GM18861 (cell line): ENCODE measurements at regions not wholly inside any gene's neighbourhood (a gene's known extent, or its start where the extent isn't known, plus 50 kb on each side); places are given as distances from the start of the nearest gene placed in this dataset.
"Not testable (repeated sequence)": the region's sequence is repeated elsewhere in the genome, so short reads cannot be mapped to it uniquely, and the experiment has no call there.

Experiments
- ATAC-seq: cut with Tn5 transposase; IDR thresholded peaks from one replicate; pipeline ENCODE4 v1.9.1; 2021; ENCODE audit not compliant: unreplicated experiment

DNA sequence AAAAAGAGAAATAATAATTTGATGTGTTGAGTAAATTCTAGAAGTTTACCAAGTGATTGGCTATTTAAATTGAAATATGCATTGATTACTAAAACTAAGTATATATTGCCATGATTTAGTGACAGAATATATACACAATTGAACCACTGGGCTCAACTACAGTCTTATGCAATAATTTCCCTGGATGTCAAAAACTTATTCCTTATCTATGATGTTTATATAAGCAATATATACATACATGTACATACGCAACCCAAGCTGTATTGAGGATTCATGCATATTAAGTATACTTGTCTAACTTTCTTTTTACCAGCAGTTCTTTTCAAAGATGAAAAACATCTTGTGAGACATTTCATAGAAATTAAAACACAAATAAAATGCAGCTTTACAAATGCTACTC, 165.8 kb downstream of the ZIC4 start:
- no peak for ATAC-seq

DNA sequence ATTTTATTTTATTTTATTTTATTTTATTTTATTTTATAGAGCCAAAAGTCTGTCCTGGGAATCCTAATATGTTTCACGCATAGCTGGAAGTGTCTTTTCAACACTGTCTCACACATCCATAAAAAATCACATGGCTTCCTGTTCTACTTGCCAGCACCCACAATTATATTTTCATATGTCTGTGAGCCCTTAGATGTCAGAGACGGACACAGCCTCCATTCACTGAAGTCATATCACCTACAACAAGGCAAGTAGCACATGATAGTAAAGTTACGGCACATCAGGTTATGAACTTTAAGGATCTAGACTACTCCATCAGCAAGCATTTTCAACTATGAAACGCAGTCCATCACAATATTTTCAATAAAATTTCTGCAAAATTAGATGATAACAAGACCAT, 168.4 kb downstream of the ZIC4 start:
- no peak for ATAC-seq

DNA sequence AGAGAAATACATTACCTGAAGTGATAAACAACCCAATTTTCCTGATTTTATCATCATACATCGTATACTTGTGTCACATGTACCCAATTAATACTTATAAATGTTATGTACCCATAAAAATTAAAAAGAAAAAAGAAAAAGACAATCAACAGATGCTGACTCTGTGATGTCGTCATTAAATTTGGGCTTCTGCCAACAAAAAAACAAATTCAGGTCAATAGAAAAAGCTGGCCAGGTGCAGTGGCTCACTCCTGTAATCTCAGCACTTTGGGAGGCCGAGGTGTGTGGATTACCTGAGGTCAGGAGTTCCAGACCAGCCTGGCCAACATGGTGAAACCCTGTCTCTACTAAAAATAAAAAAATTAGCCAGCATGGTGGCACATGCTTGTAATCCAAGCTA, 174.4 kb downstream of the ZIC4 start:
- ATAC-seq, result not testable (repeated sequence)

DNA sequence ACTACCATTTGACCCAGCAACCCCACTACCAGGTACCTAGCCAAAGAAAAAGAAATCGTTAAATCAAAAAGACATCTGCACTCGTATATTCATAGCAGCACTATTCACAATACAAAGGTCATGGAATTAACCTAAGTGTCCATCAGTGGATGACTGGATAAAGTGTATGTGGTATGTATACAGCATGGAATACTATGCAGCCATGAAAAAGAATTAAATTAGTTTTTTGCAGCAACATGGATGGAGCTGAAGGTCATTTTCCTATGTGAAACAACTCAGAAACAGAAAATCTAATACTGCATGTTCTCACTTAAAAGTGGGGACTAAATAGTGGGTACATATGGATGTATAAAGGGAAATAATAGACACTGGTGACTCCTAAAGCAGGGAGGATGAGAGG, 175.2 kb downstream of the ZIC4 start:
- no peak for ATAC-seq

DNA sequence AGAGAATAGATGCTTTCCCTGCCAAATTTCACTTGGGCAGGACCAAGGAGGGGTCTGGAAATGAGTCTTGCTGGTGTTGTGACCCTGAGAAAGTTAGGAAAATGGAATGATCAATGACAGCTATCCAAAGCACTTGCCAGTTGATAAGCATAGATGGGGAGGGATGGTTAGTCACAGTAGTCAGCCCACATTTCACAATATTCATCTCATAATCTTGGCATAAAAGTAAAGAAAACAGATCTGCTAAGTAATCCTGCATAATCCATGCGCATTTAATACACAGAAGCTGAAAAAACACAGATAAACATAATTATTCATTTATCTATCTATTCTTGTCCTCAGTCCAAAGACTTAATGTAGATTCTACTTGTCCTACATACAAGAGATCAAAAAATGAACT, 184.1 kb downstream of the ZIC4 start:
- ATAC-seq, result no peak

DNA sequence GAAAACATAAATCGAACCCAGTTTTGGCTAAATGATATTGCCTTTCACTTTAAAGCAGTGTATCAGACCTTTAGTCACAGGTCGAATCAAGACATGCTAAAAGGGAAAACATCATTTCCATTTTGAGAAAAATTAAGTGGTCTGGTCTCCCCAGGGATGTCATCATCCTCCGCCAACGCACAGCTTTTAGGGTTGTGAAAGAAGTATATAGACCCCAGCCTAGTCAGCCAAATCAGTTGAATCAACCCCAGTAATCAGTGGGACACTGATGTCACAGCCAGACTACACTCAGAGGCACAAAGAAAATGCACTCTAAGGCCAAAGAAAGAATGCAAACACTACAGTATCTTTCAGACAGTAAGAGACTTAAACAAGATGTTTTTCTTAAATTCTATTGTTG, 187.4 kb downstream of the ZIC4 start:
- ATAC-seq, result no peak

DNA sequence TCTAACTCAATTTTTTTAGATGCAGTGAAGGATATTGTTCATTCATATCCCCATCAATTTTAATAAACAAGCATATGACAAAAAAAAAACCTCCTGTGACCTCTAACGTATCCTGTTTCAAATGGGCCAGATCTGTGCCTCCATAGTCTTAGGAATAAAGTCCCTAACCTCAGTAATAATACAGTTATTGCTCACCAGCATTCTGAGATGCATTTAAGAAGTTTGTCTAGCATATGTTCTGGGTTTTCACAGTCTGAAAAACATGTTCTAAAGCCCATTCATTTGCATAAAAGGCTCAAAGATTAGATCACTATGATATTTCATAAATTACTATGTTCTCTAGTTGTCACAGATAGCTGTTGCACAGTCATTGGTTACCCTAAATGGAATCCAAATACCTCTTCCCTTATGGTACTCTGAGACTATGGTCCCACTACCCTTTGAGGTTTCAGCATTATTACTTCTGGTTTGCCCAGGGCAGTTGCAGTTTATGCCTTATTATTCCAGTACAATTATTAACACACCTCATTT, 190.1 kb downstream of the ZIC4 start:
- ATAC-seq, result no peak

DNA sequence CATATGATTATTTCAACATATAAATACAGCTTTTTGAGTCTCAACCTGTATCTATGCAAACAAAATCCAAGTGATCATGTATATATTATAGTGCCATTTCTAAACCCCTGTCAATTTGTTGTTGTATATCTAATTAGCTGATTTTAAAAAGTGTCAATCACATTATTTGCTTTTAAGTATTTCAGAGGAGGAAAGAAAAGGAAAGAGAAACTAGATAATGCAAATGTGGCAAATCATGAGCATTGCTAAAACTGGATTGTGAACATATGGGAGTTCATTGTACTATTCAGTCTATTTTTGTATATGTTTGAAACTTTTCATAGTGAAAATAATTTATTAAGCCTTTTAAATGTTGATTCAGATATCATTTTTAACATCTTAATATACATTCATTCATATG, 190.7 kb downstream of the ZIC4 start:
- ATAC-seq, result no peak

DNA sequence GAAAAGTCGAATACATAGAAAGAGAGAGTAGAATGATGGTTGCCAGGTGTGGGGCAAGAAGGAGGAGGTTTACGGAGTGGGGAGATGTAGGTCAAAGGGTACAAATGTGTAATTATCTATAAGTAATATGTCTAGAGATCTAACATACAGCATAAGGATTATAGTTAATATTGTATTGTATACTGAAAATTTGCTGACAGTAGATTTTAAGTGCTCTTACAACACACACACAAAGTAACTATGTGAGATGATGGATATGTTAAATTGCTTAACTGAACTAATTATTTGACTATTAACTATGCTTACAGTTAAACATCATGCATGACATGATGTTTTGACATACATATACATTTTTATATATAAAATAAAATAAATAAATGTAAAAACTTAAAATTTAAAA, 192.7 kb downstream of the ZIC4 start:
- ATAC-seq, result no peak

DNA sequence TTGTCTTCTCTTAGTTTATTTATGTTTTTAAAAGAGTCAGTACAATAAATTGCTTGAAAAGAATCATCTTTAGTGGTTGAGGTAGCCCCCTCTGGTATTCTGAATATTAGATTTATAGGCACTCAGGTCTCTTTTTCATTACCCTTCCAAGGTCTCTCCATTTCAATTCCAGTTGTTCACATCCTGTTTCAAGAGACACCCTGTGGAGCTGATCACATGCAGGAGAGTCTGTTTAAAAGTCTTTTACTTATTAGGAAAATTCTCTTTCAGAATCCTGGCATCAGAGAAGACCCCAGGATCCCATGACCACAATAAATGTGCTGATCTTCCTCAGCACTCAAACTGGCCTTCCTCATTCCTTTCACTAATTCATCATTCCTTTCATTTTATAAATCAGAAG, 195.7 kb downstream of the ZIC4 start:
- ATAC-seq, result no peak

DNA sequence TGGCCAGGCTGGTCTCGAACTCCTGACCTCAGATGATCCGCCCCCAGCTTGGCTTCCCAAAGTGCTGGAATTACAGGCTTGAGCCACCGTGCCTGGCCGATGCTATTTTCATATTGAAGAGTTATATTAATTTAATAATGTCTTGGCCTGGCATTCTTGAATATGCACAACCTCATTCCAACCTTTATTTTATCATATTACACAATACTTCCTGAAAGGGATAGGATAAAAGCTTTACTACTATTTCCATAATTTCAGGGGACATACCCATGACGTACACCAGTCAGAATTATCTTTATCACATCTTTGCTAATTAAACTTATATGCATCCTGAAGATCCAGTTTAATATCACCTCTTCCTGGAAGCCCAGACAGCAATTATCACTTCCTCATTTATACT, 205.3 kb downstream of the ZIC4 start:
- no peak for ATAC-seq

DNA sequence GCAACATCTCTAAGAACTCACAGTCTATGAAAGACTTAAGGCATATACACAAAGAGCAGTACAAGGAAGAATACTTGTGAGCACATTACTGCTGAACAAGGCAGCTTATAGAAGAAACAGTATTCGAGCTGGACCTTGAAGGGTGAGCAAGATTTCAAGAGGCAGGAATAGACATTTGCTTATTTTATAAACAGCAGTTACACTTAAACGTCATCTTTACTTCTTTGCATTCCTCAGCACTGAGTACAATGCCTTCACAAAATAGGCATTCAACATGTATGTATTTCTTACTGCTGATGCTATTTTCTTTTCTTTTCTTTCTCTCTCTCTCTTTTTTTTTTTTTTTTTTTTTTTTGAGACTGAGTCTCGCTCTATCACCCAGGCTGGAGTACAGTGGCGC, 205.8 kb downstream of the ZIC4 start:
- no peak for ATAC-seq

DNA sequence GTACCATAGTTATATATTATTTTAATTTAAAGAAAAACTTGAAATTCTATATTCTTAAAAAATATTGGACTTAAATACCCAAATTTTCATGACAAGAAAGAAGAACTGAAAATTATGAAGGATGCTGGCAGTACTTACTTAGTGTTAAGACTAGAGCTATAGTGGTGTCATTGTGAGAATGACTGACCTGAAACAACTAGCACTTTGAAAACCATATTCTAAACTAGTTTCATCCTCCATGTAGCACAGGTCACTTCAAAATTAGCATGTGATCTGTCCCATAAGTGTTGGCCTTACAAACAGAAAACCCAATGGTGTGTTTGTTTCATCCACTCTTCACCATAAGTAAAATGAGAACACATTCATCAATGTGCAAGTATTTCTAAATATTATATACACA, 208.6 kb downstream of the ZIC4 start:
- ATAC-seq, result no peak

DNA sequence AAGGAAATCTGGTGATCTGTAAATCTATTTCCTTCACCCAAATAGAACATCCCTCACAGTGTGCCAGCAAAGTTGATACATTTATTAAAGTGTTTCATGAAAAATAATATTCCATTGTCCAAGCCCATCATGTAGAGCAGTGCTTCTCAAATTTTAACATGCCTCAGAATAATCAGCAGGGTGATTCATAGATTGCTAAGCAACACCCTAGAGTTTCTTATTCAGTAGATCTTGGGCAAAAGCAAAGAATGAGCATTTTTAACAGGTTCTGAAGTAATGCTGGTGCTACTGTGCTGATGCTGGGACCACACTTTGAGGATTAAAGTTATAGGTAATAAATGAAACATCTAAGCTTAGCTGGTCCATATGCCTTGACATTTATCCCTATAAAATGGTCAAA, 210.5 kb downstream of the ZIC4 start:
- ATAC-seq, result no peak

DNA sequence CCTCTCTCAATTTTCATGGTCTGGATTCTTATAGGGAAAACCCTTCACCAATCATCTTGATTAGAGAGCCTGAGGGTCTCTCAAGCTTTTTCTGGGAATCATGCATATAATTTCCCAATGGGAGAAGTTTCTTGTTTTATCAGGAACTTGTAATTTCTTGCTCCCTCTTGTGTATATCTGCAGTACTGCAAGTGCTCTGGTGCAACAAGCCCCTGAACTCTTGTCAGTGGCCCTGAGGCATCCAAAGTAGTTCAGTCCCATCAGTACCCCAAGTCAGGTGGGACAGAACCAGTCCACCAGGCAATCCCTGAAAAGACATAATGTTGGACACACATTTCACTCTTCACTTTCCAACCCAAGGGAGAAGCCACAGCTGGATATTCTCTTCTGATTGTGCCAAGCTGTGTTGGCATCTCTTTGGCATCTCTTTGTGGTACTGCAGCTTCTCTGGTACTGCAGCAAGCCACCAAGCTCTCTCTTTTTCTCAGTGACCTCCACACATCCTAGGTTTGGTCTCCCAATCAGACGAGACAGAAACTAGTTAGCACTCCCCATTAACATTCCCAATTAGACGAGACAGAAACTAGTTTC, 214.5 kb downstream of the ZIC4 start:
- peak; percentile 55 for ATAC-seq

DNA sequence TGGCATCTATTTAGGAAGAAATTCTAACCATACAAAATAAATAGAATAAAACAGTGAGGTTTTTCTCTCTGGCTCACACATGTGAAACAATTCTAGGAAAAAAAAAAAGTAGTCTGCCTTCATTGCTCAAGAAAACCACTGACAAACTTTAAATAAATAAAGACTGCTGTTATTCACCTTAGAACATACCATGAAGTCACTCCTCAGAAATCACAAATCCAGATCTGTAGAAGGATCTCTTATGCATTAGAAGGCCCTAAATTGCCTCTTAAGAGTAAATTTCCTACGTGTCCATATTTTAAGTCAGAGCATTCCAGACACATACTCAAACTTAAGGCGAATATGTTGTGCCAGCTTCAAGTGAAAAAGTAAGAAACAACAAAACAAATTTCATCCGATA, 217.3 kb downstream of the ZIC4 start:
- no peak for ATAC-seq

DNA sequence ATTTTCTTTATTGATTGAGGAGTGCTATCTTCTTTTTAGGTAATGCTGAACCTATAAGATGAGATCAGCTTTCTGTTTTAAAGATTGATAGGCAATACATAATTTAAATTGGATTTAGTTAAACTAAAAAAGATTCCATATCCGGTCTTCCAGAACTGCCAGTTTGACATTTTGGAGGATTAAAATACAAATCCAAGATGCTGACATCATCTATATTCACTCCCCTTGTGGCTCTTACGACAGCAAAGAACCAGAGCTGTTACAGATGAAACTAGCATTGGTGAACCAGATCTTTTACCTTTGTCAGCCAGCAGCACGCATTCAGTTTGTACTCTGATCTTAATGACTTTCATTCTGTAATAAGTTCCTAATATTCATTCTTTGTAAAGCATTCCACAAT, 218.7 kb downstream of the ZIC4 start:
- no peak for ATAC-seq

DNA sequence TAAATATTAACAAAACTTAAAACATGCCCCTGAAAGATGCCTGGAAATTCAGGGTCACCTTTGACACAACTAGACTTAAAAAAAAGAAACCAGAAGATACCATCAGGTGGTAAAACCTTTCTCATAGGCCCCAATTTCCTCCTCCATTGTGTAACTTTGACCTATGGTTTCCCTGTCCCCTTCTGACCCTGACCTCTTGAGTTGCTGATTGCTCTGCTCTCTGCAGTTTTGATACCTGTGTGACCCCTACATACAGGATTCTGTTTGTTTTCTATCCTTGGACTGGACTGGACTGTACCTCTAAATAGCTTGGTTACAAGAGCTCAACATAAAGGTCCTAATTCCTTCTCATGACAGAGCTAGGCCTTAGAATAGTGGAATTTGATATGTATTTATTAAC, 220.6 kb downstream of the ZIC4 start:
- no peak for ATAC-seq

DNA sequence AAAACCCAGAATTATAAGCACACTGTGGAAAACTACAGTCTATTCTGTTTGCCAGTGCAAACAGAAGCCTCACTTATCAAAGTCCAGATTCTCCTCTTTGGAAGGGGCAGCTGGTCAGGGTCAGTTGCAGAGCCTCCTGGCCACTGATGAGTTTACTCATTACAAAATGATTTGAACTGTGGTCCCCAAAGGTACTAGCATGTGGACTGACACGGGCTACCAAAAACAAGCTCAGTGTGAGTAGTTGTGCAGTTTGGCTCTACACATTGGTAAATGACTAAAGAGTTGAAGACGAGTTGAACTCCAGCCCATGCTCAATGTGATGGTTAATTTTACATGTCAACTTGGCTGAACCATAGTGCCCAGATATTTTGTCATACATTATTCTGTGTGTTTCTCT, 221.5 kb downstream of the ZIC4 start:
- ATAC-seq, result no peak

DNA sequence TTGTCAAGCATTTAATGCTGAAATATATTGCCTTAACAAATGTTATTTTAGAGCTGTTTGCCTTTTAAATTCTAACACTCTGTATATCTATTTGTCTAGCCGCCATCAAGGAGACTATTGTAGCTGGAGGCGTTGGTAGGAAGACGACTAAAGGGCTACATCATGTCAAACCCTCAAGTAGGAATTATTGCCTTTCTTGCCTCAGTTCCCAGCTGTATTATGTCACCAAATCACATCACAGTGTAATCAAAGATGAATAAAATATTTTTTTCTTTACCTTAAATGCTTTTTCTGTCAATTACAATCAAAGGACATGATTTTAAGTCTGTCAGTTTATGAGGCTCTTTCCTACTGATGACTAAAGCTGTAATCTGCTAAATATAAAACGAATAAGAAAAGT, 233.1 kb downstream of the ZIC4 start:
- ATAC-seq, result no peak

DNA sequence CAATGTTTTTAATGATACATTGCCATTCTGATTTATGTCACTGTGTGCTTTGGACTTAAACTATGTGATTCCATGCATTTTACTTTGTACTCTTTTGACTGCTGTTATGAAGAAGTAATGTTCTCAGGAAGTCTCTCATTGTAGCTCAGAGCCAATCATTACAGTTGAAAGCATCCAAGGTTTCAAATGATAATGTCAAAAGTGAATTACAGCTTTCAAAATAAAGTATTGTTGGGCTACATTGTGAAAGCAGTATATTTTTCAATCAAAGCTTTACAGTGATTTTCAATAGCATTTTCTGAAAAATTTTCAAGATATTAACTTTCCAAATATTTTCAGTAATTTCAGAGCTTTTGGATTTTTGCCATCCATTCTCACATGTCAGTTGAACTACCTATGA, 243.6 kb downstream of the ZIC4 start:
- no peak for ATAC-seq

DNA sequence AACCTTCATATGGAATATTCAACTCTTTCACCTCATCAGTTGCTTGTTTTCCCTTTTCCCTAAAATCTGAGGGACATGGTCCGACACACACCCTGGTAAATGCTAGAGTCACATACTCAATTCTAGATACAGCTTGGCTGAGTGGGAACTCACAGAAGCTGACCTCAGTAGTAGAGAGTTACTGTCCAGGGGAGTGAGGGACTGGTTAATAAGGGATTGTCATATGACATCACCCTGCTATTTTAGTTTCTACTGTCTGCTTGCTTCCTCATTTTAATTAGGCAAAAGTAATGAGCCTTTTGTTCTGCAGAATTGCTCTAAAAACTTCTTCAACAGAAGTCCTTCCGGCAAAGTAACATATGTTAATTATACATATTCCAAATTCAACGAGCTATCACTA, 244.5 kb downstream of the ZIC4 start:
- no peak for ATAC-seq

DNA sequence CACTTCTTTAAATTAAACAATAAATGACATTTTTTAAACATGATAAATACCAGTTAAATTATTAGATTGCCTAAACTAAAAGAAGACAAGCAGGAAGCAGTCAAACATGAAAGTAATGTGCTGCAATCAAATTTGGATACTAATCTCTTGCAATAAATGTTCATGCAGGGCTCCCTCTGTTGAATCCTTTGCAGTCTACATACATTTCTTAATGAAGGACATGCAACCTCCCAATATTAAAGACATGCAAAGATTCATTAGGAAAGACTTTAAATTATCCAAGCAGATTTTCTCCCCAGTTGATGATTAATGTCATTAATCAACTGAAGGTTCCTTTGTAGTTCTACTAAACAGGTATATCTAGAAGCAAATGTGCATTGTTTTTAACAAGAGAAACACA, 245.4 kb downstream of the ZIC4 start:
- no peak for ATAC-seq

DNA sequence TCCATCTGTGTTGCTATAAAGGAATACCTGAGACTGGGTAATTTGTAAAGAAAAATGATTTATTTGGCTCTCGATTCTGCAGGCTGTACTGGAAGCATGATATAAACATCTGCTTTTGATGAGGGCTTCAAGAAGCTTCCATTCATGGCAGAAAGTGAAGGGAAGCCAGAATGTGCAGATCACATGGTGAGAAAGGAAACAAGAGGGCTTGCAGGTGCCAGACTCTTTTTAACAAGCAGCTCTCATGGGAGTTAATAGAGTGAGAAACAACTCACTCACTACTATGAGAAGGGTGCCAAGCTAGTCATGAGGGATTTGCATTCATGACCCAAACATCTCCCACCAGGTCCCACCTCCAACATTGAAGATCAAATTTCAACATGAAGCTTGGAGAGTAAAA, 247.2 kb downstream of the ZIC4 start:
- ATAC-seq, result no peak
